ENCODE measurements at regions not wholly inside any gene's neighbourhood (a gene's known extent, or its start where the extent isn't known, plus 50 kb on each side); places are given as distances from the start of the nearest gene placed in this dataset.
"Not testable (repeated sequence)": the region's sequence is repeated elsewhere in the genome, so short reads cannot be mapped to it uniquely, and the experiment has no call there.

GRCh38 chr10:32189400-32190084 lies 133.3 kb upstream of the KIF5B start:
- no peaks in the 10 kb centered on the region for H3K27me3 ChIP-seq (ENCODE audit: low read depth)
- no peak for TF ChIP-seq CTCF (IDR thresholded peaks at IDR 0.05)
- no peaks in the 10 kb centered on the region for H3K36me3 ChIP-seq
- DNase-seq (no peak), ATAC-seq (peak; percentile 48 to 56)
- H3K27ac ChIP-seq = no peak overlapping the region
- H3K4me1 ChIP-seq = no peaks in the 10 kb centered on the region
- intact Hi-C loops (cut with DNase I) = no loop called here
- no peaks in the 10 kb centered on the region for H3K9me3 ChIP-seq
- H3K4me3 ChIP-seq = no peak overlapping the region

GRCh38 chr10:32188601-32189000 lies 132.4 kb upstream of the KIF5B start:
- H3K36me3 ChIP-seq; H3K27ac ChIP-seq; ATAC-seq; DNase-seq; H3K9me3 ChIP-seq; intact Hi-C loops (cut with DNase I); H3K4me3 ChIP-seq; H3K4me1 ChIP-seq; H3K27me3 ChIP-seq (ENCODE audit: low read depth): not testable (repeated sequence)

- Histone ChIP-seq H3K9me3 (no peaks in the 10 kb centered on the region), H3K27ac (no peak overlapping the region), H3K27me3 (ENCODE audit: low read depth) (no peaks in the 10 kb centered on the region), H3K36me3 (no peaks in the 10 kb centered on the region), H3K4me1 (no peaks in the 10 kb centered on the region), H3K4me3 (no peak overlapping the region)
- ATAC-seq (no peak), DNase-seq (no peak)
- intact Hi-C loops (cut with DNase I) = no loop called here
- TF ChIP-seq CTCF (IDR thresholded peaks at IDR 0.05) = no peak
Measured at GRCh38 chr10:32187686-32188085, 131.5 kb upstream of the KIF5B start.

- H3K27ac ChIP-seq; H3K4me1 ChIP-seq; DNase-seq; intact Hi-C loops (cut with DNase I); ATAC-seq; H3K4me3 ChIP-seq; H3K27me3 ChIP-seq (ENCODE audit: low read depth); H3K36me3 ChIP-seq; H3K9me3 ChIP-seq: not testable (repeated sequence)
Measured at GRCh38 chr10:32183652-32184051, 127.4 kb upstream of the KIF5B start.

GRCh38 chr10:32182476-32182875 lies 126.3 kb upstream of the KIF5B start:
- no peak overlapping the region for H3K4me3 ChIP-seq
- DNase-seq (no peak), ATAC-seq (no peak)
- no peaks in the 10 kb centered on the region for H3K9me3 ChIP-seq
- H3K27me3 ChIP-seq (ENCODE audit: low read depth) = no peaks in the 10 kb centered on the region
- no peak for TF ChIP-seq CTCF (IDR thresholded peaks at IDR 0.05)
- no peak overlapping the region for H3K27ac ChIP-seq
- no peaks in the 10 kb centered on the region for H3K36me3 ChIP-seq
- intact Hi-C loops (cut with DNase I) = no loop called here
- no peaks in the 10 kb centered on the region for H3K4me1 ChIP-seq

GRCh38 chr10:32180390-32181280 lies 124.4 kb upstream of the KIF5B start:
- Histone ChIP-seq H3K36me3 (no peaks in the 10 kb centered on the region), H3K4me3 (no peak overlapping the region), H3K27me3 (ENCODE audit: low read depth) (no peaks in the 10 kb centered on the region), H3K27ac (no peak overlapping the region), H3K9me3 (no peaks in the 10 kb centered on the region), H3K4me1 (no peaks in the 10 kb centered on the region)
- no peak for ATAC-seq
- TF ChIP-seq CTCF (IDR thresholded peaks at IDR 0.05) = no peak
- intact Hi-C loops (cut with DNase I) = no loop called here
- no peak for DNase-seq
